Activated CD4-positive, CD25-positive, alpha-beta regulatory T cell treated with anti-CD3 and anti-CD28 coated beads, Interleukin-2, amount 50 U/mL, for 24 hours (primary cell): ENCODE measurements at regions not wholly inside any gene's neighbourhood (a gene's known extent, or its start where the extent isn't known, plus 50 kb on each side); places are given as distances from the start of the nearest gene placed in this dataset.

Experiments used
- ATAC-seq, 2 donors: fragments of 150-1000 bp; cut with Tn5 transposase; one replicate each; pipeline ENCODE4 v1.10.0; 2021; ENCODE audit warnings: mild to moderate bottlenecking in 1 of 2, moderate library complexity in 1 of 2

DNA sequence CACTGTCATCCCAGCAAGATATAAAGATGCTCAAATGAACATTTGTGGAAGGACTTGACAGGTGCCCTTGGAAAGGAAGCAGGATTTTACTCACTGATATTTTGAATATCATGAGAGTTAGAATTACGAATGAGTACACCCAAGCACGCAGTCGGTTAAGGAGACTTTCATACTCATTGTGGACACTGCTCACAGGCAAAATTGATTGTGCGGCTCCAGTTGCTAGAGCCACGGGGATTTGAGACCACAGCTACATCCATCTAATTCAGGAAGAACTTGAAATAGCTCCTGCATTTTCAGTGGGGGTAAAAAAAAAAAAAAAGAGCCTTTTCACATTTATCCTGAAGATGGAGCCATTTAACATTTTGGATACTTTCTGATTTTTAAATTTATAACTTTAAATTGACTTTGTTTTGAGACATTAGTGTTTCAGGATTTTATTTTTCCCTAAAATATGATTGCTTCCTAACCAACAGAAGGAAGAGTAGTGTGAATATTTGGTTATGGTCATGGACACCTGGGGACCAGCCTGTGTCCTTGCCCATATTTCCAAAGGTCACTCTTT is 1080.1 kb upstream of the EEF2KMT start:
- ATAC-seq = no peak

DNA sequence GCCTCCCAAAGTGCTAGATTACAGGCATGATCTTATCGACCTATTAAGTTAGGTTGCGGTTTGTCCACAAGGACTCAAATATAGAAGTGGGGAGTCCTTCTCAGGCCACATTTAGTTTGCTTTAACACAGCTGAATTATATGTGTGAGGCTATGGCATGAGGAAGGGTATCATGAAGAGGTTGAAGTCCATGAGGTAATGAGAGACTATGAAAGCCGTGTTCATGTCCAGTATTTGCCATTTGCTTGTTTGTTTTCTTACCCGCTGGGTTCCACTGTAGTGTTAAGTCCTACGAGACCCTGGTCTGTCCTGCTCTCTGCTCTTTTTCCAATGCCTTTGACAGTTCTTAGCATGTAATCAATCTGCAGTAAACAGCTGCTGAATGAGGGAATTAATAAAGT is 1072.4 kb upstream of the EEF2KMT start:
- ATAC-seq = no peak

DNA sequence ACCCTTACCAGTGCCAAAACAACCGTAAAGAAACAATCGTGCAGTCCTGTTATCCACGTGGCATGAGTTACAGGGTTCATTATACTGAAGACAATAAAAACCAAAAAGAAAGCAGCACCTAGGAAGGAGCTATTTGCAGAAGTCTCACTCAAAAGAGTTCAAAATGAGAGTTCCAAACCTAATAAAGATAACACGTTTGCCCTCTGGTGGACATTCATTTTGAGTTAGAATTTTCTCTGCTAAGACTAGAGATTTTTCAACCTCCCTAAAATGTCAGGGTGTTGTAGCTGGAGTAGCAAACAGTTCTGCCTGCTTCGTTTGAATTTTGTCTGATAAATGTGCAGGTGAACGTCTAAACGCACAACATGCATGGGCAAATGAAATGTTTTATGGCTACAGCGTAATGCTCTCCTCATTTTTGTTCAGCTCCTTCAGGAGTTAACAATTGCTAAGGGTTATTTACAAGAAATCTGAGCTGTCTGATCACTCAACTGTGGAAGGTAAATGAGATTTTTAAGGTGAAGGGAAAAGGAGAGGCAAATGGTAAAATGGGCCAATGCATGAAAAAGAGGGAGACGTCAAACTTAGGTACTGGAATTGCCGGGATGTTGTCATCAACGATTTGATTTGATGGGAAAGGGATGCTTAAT is 1067.9 kb upstream of the EEF2KMT start:
- ATAC-seq = no peak

DNA sequence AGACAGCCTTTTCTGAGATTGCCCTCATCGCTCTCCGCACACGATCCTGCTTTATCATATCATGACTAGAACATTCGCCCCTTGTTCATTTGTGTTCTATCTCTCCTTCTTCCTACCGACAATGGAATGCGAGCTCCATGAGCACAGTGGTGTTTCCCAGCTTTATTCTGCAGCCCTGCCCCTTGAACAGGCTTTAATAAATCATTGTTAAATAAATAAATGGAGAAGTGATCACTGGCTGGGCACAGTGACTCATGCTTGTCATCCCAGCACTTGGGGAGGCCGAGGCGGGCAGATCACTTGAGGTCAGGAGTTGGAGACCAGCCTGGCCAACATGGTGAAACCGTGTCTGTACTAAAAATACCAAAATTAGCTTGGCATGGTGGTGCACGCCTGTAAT is 1063.3 kb upstream of the EEF2KMT start:
- ATAC-seq = no peak

DNA sequence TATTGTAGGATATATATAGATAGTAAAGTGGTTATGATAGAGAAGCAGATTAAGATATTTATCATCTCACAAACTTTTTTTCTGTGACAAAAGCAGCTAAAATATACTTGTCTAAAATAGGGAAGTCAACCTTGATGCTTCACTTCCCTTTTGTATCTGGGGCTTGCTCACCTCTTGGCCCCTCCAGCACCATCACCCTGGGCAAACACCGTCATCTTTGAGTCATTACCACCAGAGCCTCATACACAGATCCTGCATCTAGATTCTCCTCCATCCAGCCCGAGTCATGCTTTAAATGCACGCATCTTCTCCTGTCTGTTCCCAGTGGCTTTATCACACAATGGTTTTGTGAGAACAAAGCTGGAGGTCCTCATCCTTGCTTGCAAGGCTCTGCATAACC is 1062.7 kb upstream of the EEF2KMT start:
- ATAC-seq = no peak

DNA sequence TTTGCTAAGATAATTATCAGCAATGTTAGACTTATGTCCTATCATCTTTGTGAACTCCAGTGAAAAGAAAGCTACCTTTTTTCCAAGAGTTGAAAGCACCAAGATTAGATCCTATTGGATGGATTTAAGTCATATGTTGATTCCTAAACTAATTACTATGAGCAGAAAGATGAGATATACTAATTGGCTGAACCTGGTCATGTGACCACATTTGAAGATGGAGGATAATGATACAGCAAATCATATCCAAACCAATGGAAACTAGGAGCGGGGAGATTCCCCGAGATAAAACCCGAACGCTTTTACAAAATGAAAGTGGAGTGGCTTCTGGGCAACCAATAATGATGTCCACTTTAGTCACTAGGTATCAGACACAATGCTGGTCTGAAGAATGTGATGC is 1060.2 kb upstream of the EEF2KMT start:
- ATAC-seq = no peak

DNA sequence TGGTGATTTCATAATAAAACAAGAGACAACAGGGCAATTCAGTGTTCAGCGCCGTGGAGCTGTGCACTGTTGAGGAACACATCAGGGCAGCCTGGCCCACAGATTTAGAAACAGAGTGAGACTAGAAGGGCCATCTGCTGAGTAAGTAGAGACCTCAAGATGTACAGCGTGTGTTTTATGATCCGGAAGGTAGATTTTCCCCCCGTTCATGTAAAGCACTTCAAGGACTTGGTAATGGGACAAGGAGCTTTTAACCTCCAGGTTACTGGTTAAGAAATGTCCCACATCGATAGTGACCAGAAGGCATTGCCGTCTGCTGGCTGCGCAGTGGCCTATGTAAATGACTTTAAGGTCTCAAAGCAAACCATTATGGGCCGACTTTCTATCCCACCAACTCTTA is 1057.7 kb upstream of the EEF2KMT start:
- ATAC-seq = no peak

DNA sequence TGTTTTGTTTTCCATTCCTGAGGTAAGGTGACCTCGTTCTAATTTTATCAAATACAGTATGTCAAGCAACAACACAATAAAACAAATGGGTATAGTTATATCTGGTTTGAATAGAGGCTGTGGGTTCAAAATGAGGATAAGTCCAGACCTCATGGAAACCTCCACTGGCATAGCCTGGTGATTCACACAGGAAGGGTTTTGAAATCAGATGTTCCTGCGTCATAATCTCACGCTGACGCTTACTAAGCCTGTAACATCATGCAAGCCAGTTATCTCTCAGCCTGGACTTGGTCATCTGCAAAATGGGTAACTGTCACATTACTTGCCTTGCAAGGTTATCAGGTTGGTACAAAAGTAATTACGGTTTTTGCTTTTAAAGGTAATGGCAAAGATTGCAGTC is 1056.3 kb upstream of the EEF2KMT start:
- ATAC-seq = no peak

DNA sequence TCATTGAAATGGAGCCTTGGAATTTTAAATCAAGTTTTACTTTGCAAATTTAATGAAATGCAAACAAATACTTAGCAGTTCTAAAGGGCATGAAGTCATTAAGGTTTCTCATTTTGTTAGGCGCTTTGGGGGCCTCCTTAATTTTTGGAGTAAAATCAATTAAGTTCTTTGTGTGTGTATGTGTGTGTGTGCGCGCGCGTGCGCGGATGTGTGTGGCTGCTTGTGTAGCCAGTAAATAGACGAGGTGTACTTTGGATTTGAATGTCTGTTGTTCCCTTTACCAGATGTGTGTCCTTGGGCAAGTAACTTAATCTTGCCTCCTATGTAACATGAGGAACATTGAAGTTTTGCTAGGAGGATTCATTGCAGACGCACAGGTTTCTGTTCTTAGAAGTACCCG is 1051.4 kb upstream of the EEF2KMT start:
- no peak for ATAC-seq

DNA sequence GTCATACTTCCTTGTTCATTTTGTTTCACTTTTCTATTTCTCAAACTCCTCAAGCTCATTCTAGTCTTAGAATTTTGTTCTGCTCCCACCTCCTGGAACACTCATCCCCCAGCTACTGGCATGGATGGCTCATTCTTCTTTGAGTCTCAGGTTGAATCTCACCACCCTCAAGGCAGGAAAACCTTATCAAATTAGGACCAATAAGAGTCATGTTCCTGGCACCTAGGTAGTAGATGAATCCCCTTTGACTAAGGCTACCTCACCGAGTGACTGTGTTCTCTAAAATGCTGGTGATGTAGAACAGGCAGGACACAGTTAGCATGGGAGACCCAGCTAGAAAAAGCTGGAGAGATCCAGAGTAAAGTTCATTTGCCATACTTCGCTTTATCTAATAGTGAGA is 1050.8 kb upstream of the EEF2KMT start:
- ATAC-seq = no peak

DNA sequence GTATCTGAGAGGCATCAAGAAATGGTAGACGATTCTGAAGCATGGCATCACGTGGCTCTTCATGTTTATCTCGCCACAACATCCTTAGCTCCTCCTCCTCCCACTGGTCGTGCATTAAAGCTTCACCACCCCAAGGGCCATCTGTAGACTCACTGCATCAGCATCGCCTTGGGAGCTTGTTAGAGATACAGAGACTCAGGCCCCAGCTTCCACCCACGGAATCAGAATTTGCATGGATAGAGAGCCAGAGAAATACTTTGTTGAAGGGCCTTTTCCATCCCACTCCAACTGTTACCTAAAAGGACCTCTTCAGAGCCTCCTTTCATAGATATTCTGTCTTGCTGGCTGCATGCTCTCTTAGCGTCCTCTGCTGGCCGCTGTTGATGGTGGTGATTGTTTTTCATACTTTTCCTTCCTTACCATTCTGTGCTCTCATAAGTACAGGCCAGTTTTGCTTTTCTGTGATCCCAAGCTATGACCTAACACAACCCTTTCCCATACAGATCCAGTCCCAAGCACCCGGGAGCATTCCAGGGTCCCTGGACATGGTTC is 1049.4 kb upstream of the EEF2KMT start:
- no peak for ATAC-seq

DNA sequence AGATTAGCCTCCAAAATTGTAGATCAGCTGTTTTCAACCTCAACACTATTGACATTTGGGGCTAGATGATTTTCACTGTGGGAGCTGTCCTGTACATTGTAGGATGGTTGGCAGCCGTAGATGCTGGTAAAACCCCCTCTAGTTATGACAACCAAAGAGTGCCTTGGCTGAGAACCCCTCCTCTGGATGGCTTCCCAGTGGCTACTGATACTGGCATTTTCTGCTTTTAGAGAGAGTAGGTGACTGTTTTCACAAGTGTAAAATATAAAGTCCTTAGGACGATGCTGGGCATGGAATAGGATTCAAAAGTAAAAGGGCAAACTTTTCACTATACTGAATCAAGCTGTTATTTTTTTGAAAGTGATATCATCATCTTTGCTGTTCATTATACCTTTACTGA is 1048.8 kb upstream of the EEF2KMT start:
- no peak for ATAC-seq

DNA sequence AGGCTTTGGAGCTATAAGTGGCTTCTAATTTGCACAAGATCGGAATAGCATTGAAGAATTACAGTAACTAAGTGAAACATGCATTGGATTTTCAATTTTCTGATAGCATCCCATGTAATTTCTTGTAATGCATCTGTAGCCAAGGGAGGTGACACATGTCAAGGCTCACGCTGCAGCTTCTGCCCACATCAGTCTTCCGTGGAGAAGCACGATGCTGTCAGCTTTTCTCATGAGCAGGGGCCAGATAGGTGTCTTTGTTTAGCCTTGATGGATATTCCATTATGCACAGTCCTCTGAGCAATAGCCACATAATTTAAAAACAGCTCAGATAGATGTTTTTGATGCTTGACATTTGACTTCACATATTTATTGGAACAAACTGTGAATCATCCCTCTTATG is 1046.9 kb upstream of the EEF2KMT start:
- ATAC-seq = no peak

DNA sequence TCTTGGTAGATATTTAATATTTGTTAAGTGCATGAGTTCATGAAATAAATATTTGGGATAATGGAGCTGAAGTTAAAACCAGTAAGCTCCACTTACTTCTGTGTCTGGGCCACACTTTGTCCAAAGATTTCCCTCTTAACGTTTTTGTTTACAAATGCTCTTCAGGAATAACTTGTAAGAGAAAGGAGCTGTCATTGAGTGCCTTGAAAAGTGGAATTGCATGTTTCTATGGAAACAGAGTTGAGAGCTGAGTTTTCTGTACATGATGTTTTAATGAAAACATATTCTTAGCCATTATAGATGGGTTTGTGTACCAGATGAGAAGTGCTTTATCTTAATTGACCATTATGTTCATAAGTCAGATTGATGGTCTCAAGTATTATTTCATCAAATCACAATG is 1045.4 kb upstream of the EEF2KMT start:
- ATAC-seq = no peak

DNA sequence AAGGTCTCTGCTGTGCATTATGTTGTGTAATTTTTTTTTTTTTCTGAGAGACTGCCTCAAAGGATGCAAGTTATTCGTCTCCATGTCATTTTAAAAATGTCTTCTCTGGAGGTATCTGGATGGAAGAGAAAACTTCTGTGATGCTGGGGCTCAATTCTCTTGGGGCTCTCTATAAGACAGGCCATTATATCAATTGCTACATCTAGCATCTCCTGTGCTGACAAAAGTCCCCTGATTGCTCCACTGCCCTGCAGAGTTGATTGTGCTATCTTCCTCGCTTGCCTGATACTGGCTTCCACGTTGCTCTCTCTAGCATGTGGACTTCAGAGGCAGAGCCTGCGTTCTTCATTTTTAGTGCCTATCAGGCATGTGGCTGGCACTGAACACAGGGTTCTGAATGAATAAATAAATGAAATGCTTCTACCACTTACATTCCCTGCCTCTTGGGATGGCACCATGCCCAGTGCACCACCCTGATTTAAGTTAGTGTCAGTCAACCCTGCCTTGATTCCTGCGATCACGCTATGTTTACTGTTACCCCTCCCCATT is 1035.5 kb upstream of the EEF2KMT start:
- ATAC-seq = no peak

DNA sequence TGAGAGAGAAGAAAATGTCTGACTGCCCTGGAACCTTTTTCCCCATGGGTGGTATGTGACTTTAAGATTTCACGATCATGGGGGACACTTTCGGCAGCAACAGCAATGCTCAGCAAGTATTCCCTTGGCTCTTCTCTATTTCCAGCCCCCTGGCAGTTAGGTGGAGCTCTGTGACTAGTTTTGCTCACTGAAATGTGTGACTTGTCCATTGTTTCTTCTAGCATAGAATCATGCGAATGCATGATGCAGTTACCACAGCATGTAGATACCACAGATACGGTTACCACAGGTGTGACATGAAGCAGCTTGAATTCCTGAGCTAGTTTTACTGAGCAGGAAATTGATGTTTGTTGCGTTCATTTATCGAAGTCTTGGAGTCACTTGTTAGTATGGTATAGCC is 1034.5 kb upstream of the EEF2KMT start:
- ATAC-seq = no peak

DNA sequence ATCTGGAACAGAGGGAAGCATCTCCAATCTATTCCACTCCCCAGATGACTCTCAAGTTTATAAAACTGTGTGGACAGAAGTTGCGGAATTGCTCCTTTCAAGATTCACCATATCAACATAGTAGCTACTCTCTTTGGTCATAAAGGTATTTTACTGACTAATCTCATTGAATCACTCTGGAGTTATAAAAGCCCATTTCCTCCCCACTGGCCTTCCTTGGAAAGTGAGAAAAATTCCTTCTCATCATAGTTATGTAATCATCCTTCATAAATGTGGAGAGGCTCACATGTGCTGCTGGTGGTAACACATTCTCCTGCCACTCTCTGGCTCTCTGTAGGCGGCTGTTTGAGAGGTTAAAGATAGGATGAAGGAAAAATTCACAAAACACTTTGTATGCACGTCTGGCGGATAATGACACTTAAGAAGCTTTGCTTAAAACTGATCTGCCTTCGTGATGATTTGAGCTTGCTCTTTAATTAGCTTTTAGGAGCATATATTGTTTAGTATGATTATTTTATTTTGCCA is 1034.0 kb upstream of the EEF2KMT start:
- no peak for ATAC-seq

DNA sequence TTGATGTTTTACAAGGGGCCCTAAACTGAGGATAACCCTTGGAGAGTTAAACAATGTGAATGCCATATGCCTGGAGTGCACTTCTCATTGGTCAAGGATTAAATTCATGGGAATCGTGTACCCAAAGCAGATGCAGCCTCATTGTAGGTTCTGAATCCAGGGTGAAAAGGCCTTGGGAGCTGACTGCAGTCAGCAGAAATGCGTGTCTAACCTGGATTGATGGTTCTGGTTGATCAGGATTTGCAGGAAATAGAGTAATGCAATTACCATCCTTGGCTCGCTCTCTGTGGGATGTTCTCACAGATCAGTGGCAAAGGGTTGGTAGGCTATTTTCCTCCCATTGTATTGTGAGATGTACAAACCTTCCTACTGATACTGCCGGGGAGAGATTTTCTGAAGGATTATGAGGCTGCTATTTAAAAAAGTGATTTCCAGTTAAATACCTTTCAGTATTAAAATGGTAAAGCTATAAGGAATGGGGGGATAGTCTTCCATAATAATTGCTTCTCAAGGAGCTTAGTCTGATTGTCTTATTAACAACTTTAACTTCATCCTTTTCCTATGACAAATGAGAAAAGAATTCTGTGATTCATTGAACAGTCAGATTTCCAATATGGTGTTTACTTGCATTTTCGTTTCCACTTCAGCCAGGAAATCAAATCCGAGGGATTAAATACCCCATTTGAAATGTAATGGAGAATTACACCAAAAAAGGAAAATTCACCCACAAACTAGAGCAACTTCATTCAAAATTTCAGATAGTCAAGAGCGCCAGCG is 1028.1 kb upstream of the EEF2KMT start:
- ATAC-seq = no peak

DNA sequence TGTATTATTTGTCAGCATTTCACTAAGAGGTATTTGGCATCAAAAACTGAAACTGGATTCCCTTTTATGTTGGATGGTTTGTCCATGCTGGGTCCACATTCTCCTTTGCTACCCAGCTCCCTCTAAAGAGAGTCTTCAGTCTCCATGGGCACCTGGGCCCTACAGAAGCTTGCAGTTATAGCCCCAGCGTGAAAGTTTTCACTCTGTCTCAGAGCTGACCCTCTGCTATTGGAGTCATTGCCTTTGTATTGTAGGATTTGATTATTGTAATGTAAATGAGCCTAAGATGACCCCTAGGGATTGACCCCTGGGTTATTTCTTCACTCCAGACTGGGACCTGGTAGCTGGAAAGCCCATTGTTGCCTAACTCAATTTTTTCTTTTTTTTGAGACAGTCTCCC is 1026.5 kb upstream of the EEF2KMT start:
- ATAC-seq = no peak

DNA sequence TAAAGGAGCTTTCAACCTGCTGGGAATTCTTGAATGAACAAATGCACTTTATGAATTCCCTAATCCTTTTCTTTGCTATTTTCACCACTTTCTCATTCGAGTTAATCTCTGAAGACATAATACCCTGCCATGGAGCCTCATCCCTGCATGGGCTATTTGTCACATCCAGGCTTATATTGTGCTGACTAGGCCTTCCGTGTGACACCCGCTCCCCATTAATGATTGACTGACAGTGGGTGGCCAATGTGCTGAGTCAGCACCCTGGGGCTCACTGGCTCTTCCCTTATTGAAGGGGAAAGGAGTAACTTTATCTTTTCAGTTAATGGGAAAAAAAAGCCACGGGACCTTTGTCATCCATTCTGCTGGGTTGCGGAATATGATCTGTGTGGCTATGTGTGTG is 1024.8 kb upstream of the EEF2KMT start:
- ATAC-seq = no peak

DNA sequence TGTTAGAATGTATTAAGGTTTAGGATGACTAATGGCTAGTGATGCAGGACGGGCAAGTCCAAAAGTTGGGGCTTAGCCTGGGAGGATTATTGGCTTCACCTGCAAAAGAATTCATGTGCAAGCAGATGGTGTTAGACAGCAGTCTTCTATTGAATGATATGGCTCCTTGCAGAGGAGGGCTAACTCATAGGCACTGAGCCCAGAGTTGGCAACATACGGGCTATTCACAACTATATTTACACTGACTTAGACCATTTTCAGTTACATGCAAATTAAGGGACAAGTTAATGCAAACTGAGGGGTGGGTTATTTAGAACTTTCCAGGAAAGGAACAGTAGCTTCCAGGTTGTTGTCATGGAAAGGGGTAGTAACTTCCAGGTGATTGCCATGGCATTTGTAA is 1017.1 kb upstream of the EEF2KMT start:
- ATAC-seq = no peak

DNA sequence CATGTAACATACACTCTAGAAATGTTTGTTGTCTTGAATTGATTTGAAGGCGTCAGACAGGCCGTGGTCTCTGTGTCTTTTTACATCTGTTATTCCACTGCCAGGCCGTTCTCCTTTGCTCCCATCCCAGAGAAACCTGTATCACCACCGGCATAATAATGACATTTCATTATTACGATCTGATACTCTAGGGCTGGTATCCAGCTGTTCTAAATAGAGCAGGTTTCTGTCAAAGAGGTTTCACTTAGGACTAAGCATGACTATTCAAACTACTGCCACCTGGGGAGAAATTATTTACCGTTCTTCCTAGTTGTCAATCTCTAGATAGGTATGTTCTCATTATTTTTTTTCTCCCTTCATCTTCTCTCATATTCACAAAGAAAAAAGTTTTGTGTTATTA is 1016.2 kb upstream of the EEF2KMT start:
- ATAC-seq = no peak

DNA sequence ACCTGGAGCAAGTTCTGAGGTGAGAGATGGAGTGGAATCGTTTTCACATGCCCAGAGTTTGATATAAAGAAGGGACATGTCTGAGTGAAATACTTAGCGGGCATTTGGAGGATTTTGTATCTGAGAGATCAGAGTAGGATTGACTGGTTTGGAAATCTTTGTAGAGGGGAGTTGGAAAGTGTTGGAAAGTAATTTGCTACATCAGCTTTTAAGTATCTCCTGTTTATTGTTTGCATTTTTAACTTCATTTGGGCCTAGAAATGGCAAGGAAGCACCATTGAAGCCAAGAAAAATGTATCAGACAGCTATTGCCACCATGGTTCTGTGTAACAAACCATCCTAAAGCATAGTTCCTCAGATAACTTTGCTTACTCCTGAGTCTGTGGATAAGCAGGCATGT is 1015.1 kb upstream of the EEF2KMT start:
- ATAC-seq = no peak

DNA sequence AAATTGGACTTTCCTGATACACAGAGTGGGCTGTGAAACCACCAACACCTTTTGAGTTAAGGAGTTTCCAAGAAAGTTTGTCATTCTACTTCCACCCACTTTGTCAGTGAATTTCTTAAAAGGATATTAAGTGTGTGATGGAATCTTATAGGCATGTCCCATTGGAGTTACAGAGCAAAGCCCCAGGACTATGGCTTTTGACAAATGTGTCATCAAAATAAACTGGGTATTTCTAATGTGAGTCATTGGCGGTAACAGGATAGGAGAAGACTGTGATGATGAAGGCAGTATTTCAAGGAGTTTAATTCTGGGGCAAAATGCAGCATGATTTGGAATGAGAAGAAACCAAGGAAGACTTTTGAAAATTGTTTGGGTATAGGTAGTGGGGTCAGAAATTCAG is 1013.8 kb upstream of the EEF2KMT start:
- ATAC-seq = no peak
